HT-29 (cell line): ENCODE measurements at regions not wholly inside any gene's neighbourhood (a gene's known extent, or its start where the extent isn't known, plus 50 kb on each side); places are given as distances from the start of the nearest gene placed in this dataset.
A peak's percentile ranks its signal among the peaks of the same experiment; 100 is the strongest.
"Not testable (repeated sequence)": the region's sequence is repeated elsewhere in the genome, so short reads cannot be mapped to it uniquely, and the experiment has no call there.

Experiments
- DNase-seq: peaks from one replicate; pipeline ENCODE4 v3.0.0-alpha.2; 2015; ENCODE audit warnings: low spot score

GRCh38 chr5:145574889-145575573 lies 260.1 kb downstream of the PRELID2 start:
- DNase-seq, result no peak

- DNase-seq, result no peak
Observed at GRCh38 chr5:145568581-145568980, 266.6 kb downstream of the PRELID2 start.

DNA sequence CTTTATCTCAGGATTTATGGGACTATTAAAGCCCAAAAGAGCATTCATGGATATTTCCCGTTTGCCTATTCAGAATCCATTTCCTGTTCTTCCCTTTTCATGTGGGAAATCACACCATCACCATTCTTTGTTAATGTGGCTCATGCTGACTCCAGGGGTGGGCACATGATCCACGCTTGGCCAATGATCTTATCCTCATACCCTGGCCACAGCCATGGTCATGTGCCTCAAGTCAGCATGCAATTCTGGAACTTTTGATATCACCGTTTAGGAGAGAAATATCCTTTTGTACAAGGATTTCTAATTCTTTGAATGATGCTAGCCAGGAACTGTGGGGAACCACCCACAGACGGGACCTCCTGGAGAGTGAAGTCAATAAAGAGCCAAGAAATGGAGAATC lies 272.2 kb downstream of the PRELID2 start:
- DNase-seq, result no peak

DNA sequence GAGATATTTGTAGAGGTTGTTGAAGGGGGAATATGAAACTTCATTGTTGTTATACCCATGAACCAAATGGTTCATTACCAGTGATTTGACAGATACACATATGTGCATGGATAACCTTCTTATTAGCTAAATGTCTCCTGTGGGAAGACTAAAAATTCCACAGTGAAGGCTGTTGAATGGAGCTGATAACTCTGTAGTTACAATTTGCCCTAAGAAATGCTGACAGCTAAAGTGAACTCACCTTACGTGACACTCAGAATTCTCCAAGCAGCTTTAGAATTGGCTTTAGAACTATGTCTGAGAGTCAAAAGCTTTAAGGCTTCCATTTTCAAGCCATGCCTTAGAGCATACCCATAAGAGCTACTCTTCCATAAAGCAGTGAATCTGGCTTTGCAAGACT lies 276.9 kb downstream of the PRELID2 start:
- DNase-seq, result no peak

DNA sequence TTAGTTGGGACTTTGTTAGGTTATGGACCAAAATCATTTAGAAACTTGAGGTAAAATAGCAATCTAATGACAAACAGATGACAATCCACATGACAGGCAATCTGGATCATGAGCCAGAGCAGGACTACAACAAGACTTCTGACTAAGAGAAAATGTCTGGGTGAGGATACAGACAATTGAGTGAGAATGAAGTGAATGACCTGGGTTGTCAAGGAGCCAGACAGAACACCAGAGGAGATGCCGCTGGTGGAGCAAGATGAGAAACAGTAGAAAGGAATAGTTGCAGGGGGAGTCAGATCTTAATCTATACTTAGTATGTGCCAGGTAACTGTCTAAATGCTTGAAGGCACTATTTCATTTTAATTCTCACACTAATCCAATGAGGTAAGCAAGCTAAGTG lies 277.8 kb downstream of the PRELID2 start:
- DNase-seq, result no peak

DNA sequence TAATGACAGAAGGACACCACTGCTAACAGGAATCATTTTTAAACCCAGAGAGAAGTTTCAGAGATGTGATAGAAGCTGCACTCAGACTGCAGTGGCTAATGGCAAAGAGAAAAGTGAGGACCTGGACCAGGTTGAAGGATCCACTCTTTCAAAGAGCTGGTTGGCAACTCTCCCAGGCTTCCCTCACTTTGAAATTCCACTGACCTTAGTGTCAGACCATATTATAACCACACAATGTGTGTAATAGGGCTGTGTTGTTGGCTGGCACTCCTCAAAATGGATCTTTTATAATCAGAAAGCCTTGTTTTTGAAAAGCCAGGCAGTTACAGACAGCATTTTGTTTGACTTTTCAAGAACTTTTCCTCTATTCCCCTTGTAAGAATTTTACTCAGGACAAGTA lies 280.7 kb downstream of the PRELID2 start:
- peak; percentile 20 for DNase-seq

DNA sequence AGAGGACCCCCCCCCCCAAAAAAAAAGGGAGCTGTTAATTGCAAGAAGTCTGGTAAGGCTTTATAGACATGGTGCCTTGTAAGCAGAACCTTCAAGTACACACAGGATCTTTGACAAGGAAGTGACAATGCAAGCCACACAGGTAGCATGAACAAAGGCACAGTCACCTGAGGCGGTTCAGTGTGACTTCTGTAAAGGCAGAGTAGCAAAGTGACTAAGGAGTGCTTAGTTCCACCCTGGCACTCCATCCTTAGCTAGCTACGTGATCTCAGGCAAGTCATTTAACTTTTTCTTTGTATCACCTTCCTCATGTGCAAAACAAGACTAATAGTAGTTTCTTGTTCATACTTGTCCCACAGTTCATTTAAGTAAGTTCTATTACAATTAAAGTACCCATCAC lies 282.0 kb downstream of the PRELID2 start:
- DNase-seq, result no peak

DNA sequence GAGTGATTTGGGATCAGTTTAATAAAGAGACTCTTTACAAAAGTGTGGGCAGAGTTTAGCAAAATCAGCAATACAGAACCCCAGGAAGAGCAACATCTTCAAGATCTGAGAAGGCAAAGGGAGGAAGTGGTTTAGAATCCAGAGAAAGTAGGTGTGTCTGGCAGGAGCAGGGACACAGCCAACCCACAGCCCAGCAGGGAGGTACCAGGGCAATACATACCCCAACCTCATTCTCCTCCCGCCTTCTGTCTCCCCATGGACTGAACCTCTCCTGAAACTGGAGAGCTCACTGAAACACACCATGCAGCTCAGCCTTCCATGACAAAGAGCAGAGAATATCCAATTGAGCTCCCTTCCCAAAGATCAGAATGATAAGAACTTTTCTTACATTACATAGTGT lies 283.4 kb downstream of the PRELID2 start:
- DNase-seq, result no peak

DNA sequence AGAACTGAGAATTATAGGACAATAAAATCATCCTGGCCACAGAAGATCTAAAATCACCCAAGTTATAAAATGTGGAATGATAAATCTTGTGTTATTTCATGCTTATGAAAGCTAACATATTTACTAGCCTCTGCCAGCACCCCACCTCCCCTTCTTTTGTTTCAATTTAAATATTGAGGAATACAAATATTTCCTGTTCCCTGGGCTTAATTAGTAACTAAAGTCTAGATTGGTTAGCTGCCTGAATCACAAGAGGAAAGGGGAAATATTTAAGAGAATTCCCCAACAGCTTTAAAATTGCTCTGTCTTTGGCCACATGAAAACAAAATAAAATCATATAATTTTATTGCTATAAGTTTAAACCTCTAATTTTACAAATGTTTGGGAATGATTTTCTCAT lies 287.0 kb downstream of the PRELID2 start:
- peak; percentile 18 for DNase-seq

- DNase-seq, result peak; percentile 32
Observed at GRCh38 chr5:145544401-145544800, 290.7 kb downstream of the PRELID2 start.

- peak; percentile 59 for DNase-seq
Observed at GRCh38 chr5:145543968-145544367, 291.2 kb downstream of the PRELID2 start.

- no peak for DNase-seq
Observed at GRCh38 chr5:145540375-145540774, 294.8 kb downstream of the PRELID2 start.

GRCh38 chr5:145539201-145539600 lies 295.9 kb downstream of the PRELID2 start:
- DNase-seq, result no peak

DNA sequence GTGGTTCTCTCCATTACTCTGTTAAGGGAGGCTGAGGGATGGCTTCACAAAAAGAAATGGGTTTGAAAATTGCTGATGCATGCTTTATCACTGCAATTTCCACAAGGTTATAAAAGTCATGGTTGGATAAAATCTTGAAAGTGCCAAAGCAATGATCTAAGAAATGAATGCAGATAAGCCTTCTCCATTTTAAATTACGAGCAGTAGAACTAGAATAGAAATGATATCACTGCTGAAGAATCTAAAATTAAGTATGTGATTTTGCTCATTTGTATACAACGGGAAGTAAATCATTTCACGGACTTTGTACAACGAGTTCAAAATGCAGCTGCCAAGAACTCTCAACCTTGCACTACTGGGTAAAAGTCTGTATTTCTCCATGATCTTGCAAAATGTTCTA lies 299.0 kb downstream of the PRELID2 start:
- no peak for DNase-seq

- DNase-seq, result peak; percentile 98
Observed at GRCh38 chr5:145531038-145531734, 304.0 kb downstream of the PRELID2 start.

GRCh38 chr5:145521523-145521922 lies 313.6 kb downstream of the PRELID2 start:
- DNase-seq, result no peak

DNA sequence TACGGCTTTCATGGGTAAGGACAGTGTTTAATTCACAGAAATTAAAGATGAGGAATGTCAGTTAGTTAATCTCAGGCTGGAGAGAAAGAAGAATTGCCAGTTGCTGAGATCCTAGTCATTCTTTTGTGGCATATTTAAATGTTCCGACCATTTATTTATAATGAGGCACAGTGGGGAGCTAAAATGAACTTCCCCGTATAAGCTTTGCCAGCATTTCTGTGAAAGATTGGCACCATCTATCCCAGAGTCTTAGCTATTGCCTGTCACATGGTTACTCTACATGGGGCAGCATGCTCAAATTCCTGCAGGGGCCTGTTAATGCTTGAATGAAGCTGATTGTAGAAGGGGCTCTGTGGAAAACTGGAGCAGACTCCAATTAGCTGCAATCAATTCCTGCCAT lies 314.1 kb downstream of the PRELID2 start:
- DNase-seq, result no peak

DNA sequence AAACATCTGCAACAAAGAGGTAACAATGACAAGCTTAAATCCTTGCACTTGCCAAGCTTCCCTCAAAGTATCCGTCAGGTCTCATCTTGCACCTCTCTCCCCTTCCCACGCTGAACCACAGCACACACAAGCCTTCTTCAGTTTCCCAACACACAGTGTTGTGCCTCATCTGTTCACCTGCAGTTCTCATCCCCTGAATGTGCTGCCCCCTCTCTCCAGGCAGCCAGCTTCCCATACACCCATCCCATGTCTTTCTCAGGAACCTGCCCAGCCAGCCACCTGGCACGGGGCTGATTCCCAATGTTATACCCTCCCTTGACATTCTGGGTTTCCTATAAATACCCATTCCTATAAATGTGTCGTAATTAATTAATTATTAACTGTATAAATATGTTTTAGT lies 314.8 kb downstream of the PRELID2 start:
- no peak for DNase-seq

DNA sequence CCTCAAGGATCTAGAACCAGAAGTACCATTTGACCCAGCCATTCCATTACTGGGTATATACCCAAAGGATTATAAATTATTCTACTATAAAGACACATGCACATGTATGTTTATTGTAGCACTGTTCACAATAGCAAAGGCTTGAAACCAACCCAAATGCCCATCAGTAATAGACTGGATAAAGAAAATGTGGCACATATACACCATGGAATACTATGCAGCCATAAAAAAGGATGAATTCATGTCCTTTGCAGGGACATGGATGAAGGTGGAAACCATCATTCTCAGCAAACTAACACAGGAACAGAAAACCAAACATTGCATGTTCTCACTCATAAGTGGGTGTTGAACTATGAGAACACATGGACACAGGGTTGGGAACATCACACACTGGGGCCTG lies 317.6 kb downstream of the PRELID2 start:
- not testable (repeated sequence) for DNase-seq

DNA sequence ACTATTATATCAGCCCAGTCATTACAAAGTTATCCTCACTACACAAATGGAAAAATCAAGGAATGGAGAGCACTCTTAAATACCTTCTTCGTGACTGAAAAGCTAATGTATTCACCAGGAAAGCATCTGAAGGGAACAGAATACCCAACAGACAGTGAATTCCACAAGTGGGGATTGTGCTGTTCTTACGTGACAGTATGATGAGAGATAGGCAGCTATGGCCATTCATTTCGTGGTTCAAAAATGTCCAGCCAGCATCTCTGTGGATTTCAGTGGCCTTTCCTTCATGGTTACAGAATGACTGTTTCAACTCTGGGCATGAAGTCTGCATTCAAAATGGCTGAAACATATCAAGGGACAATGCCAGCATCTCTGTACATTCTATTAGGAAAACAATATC lies 323.8 kb downstream of the PRELID2 start:
- DNase-seq, result no peak

GRCh38 chr5:145510769-145511168 lies 324.4 kb downstream of the PRELID2 start:
- DNase-seq, result no peak

DNA sequence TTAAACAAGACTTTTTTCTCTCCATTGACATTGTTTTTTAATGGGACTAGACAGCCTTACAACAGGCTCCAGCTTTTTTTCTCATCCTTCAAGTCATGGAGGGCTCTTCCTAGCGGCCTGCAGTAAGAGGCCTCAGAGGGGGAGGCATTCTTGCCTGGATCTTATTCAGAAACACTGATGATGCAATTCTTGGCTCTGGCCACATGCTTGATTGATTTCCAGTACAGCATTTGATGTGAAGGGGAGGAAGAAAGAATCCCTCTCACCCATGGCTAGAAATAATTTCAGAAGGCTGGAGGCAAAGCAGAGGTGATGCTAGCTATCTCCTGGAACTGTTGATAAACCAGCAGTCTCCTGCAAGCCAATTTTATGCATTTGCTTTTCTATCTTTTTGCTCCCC lies 324.8 kb downstream of the PRELID2 start:
- DNase-seq, result no peak

- DNase-seq, result no peak
Observed at GRCh38 chr5:145509336-145510136, 325.6 kb downstream of the PRELID2 start.
